Stromal cell of bone marrow (primary cell): ENCODE measurements at regions not wholly inside any gene's neighbourhood (a gene's known extent, or its start where the extent isn't known, plus 50 kb on each side); places are given as distances from the start of the nearest gene placed in this dataset.

Experiments
- DNase-seq: peaks from one replicate; pipeline ENCODE4 v3.0.0-alpha.2; 2012; ENCODE audit warnings: low read depth

- DNase-seq, result no peak
Observed at GRCh38 chr10:29028486-29028885, 260.4 kb upstream of the LYZL1 start.

- DNase-seq, result no peak
Observed at GRCh38 chr10:29030900-29031299, 258.0 kb upstream of the LYZL1 start.

GRCh38 chr10:29032169-29032568 lies 256.7 kb upstream of the LYZL1 start:
- DNase-seq, result no peak

GRCh38 chr10:29033311-29033940 lies 255.4 kb upstream of the LYZL1 start:
- DNase-seq, result no peak

GRCh38 chr10:29034592-29034991 lies 254.3 kb upstream of the LYZL1 start:
- DNase-seq, result no peak

GRCh38 chr10:29035721-29036120 lies 253.1 kb upstream of the LYZL1 start:
- DNase-seq, result no peak

GRCh38 chr10:29037348-29038113 lies 251.3 kb upstream of the LYZL1 start:
- no peak for DNase-seq

- DNase-seq, result no peak
Observed at GRCh38 chr10:29039091-29039490, 249.8 kb upstream of the LYZL1 start.

GRCh38 chr10:29039677-29040189 lies 249.1 kb upstream of the LYZL1 start:
- DNase-seq, result peak; percentile 59

- no peak for DNase-seq
Observed at GRCh38 chr10:29041616-29042015, 247.3 kb upstream of the LYZL1 start.

- DNase-seq, result no peak
Observed at GRCh38 chr10:29048506-29048905, 240.4 kb upstream of the LYZL1 start.

GRCh38 chr10:29050081-29050480 lies 238.8 kb upstream of the LYZL1 start:
- no peak for DNase-seq

- DNase-seq, result no peak
Observed at GRCh38 chr10:29055101-29055500, 233.8 kb upstream of the LYZL1 start.

- no peak for DNase-seq
Observed at GRCh38 chr10:29056729-29057128, 232.1 kb upstream of the LYZL1 start.

- no peak for DNase-seq
Observed at GRCh38 chr10:29057822-29058331, 231.0 kb upstream of the LYZL1 start.

- DNase-seq, result no peak
Observed at GRCh38 chr10:29063806-29064644, 224.8 kb upstream of the LYZL1 start.

- no peak for DNase-seq
Observed at GRCh38 chr10:29064680-29065079, 224.2 kb upstream of the LYZL1 start.

GRCh38 chr10:29067161-29067560 lies 221.7 kb upstream of the LYZL1 start:
- DNase-seq, result no peak

GRCh38 chr10:29067628-29068027 lies 221.2 kb upstream of the LYZL1 start:
- DNase-seq, result no peak

GRCh38 chr10:29068302-29068701 lies 220.6 kb upstream of the LYZL1 start:
- DNase-seq, result no peak

- DNase-seq, result no peak
Observed at GRCh38 chr10:29068966-29069365, 219.9 kb upstream of the LYZL1 start.

GRCh38 chr10:29069941-29070340 lies 218.9 kb upstream of the LYZL1 start:
- no peak for DNase-seq
